HG03571 (cell line): ENCODE measurements at regions not wholly inside any gene's neighbourhood (a gene's known extent, or its start where the extent isn't known, plus 50 kb on each side); places are given as distances from the start of the nearest gene placed in this dataset.
"Not testable (repeated sequence)": the region's sequence is repeated elsewhere in the genome, so short reads cannot be mapped to it uniquely, and the experiment has no call there.

Experiments
- ATAC-seq: cut with Tn5 transposase; IDR thresholded peaks from one replicate; pipeline ENCODE4 v1.9.1; 2021; ENCODE audit not compliant: unreplicated experiment

DNA sequence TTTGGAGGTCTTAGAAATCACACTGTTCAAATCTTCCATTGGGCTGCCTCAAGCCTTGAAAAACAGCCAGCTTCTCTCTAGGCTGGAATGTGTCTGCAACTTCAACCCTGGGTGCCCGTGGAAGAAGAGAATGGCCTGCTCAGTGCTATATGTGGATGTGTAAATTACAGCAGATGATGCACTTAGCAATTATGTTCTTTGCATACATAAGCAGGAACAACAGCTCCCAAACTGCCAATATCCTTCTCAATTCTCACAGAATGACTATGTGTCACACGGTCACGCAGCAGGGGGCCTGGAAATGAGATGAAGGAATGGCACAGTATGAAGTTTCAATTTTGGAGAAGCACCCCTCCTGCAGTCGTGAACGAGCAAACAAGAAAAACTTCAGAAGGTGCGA, 175.2 kb upstream of the SMARCA2 start:
- no peak for ATAC-seq

DNA sequence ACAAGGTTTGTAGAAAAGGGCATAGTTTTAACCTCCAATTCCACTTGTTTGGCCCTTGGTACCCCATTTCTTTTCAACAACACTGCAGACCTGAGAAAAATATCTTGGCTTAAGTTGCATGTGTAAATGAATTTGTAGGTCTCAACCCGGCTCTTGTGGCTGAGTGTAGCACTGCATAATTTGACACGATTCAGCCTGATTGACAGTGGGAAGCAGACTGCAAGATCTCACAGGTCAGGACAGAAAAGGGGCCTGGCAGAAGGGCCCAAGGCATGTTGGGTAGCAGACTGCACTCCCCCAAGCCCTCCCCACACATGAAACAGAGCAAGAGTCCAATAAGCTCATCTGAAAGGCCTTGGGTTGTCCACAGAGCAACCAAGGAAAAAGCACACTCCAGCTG, 169.7 kb upstream of the SMARCA2 start:
- ATAC-seq = no peak

- no peak for ATAC-seq
Measured at GRCh38 chr9:1855726-1856125, 159.4 kb upstream of the SMARCA2 start.

GRCh38 chr9:1857808-1858207, 157.3 kb upstream of the SMARCA2 start:
- no peak for ATAC-seq

DNA sequence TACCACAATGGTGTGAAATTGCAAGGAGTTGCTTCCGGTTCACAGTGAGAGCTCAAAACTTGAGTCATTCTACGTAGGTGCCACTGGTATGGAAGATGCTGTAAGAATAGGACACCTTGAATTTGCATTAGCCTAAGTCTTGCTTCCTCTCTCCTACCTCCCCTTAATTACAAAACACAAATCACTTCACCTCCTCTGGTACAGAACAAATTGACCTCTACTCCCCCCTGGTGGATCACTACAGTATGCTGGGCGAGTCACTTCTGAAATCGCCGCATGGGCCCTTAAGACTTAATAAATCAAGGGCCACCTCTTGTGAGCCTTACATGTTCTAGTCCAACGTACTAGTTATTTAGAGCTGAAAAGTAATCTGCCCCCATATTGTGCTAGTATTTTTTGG, 145.3 kb upstream of the SMARCA2 start:
- peak; percentile 64 for ATAC-seq

DNA sequence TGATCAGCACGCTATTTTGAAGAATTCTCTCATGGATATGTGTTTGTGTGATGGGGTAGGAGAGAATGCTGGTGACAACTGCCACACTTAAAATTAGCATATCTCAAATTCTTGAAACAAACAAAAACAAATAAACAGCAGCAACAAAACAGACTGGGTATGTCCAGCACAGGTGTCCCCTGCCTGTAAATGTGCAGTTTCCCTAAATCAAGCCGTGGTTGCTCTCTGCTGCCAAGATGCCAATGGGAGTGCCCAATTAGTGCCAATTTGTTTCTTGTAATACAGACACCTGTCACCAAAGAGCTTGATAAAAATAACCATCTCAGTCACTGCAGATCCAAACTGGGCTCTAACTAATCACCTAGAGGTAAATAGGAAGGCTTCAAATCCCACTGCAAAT, 144.2 kb upstream of the SMARCA2 start:
- no peak for ATAC-seq

DNA sequence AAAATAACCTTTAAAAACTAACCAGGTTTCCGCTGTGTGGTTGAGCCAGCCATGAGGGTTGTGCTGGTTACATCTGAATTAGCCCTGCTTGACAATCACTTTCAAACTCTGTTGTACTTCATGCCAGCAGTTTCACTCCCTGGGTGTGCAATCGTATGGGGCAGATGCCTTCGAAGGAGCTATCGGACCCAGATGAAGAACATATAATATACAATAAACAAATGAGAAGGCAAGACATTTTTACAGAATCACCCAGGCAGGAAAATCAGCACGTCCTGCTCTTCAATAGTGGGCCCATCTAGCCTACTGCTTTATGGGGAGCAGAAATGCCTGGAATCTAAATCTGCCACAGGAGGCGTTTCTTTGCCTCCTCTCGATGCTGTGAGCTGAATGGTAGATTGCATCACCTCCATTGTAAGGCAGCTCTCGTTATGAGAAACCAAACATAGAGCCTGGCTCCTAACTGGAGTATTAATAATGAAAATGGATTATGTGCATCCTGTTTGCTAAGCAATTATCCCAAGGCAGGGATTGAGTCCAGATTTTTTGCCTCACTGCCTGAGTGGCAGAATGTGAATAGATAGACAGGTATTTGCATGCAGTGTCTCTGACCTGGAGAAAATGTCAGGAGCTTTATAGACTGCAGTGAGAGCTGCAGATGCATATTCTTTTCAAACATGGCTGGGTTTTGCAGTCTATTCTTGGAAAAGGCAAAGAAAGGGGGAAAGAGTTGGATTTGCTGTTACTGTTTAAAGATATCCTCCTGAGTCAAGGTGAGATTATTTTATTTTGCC, 143.3 kb upstream of the SMARCA2 start:
- no peak for ATAC-seq

DNA sequence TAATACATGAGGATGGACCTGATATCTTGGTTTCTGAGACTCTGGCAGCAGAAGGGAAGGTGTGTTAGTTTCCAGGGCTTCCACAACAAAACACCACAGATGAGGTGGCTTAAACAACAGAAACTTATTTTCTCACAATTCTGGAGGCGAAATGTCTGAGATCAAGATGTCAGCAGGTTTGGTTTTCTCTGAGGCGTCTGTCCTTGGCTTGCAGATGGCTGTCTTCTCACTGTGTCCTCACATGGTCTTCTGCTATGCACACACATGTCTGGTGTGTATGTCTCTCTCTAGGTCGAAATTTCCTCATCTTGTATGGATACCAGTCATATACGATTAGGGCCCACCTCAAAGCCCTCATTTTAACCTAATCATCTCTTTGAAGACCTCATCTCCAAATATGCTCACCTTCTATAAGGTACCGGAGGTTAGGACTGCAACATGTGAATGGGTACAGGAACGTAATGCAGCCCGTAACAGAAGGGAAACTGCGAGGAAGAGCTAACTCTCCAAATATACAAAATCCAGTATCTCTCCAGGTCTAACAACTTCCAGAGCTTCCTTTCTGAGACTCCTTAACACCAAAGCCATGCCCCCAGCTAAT, 139.8 kb upstream of the SMARCA2 start:
- peak; percentile 3 for ATAC-seq

GRCh38 chr9:1875921-1876448, 139.2 kb upstream of the SMARCA2 start:
- peak; percentile 58 for ATAC-seq

GRCh38 chr9:1876891-1877496, 138.2 kb upstream of the SMARCA2 start:
- no peak for ATAC-seq

DNA sequence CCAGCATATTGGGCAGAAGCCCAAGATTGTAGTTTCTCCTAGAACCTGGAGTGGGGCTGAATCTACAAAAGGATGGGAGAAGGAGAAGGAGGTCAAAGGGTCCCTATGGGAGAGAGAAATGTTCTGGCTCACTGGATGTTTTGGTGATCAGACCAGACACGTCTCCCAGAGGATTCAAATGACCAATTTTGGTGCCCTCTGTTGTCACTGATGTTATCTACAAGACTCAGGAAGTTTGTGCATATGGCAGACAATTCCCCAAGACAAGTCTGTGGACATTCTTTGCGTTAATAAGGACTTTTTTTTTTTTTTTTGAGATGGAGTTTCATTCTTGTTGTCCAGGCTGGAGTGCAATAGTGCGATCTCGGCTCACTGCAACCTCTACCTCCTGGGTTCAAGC, 137.2 kb upstream of the SMARCA2 start:
- ATAC-seq = no peak

DNA sequence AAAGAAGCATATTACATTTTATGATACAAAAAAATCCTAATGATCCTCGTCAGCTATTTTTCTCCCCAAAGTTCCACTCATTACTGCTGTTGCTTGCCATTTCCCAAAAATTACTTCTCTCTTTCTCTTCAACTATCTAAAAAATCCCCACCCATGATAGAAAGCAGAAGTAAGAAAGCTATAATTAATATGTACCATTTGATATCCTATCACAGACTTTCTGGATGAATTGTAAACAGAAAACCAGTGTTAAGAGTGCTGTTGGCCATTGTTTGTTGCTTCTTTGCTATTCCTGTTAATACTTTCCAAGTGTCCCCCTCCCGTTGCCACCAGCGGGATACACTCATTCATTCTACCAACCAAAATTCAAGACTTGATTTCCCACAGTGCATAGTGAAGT, 136.3 kb upstream of the SMARCA2 start:
- no peak for ATAC-seq

- peak; percentile 25 for ATAC-seq
Measured at GRCh38 chr9:1879501-1879900, 135.6 kb upstream of the SMARCA2 start.

GRCh38 chr9:1880038-1880565, 135.0 kb upstream of the SMARCA2 start:
- ATAC-seq = no peak

DNA sequence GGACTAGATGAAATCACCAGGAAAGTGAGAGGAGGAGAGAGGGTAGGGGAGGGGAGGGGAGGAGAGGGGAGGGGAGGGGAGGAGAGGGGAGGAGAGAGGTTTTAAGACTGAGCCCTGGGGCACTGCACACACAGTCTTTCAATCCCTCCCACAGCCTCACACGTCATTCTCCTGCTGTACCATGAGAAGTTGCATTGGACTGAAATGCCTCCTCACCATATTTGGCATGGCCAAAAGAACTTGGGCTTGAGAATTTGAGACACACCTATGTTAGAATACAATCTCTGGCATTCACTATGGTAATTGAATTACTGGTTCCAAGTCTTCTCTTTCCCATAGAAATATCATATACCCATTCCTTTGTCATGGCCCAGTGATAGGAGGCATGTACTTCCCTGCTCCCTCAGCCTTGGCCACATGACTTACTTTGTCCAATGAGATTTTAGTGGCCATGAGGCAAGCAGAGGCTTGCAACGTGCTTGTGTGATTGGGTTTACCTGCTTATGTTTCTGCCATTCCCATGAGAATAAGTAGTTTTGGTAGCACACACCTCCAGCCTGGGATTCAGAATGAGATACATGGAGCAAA, 133.3 kb upstream of the SMARCA2 start:
- ATAC-seq = no peak

GRCh38 chr9:1882711-1883403, 132.3 kb upstream of the SMARCA2 start:
- ATAC-seq = no peak

DNA sequence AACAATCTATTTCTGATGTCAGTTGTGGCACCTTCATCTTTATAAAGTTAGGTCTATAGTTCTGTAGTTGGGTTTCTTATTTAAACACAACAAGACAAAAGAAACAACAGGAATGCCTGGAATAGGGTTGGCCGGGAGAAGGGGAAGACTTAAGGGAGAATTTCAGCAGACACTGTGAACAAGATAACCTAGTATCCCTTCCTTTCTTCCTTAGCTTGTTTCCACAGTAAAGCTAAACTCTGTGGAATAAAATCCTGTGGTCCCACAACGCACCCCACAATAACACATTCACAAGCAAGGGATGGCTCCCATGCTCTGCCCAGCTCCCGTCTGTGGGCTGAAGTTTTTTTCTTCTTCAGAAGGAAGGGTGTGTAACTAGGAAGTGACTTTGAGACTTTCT, 124.9 kb upstream of the SMARCA2 start:
- no peak for ATAC-seq

- no peak for ATAC-seq
Measured at GRCh38 chr9:1890816-1891215, 124.3 kb upstream of the SMARCA2 start.

GRCh38 chr9:1903080-1903704, 112.0 kb upstream of the SMARCA2 start:
- ATAC-seq = not testable (repeated sequence)

DNA sequence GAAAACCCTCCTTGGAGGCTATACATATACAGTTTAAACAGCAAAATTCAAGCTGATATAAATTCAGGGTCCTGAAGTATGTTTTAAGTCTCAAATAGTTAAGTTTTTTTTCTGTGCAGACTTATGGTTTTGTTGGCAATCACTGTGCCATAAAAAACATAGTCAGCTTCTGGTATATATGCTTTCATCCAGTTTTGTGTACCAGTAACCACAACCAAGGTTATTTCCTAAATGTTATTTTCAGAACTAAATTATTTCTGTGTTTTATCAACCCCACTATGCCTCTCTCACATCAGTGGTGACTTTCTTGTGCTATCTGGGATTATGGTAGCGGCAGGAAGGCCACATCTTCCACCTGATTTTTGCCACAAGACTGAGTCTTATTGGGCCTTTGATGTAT, 107.7 kb upstream of the SMARCA2 start:
- no peak for ATAC-seq
